IMR-90 (cell line): ENCODE measurements at regions not wholly inside any gene's neighbourhood (a gene's known extent, or its start where the extent isn't known, plus 50 kb on each side); places are given as distances from the start of the nearest gene placed in this dataset.

Source experiments
- ATAC-seq: fragments of 200-7000 bp; cut with Tn5 transposase; 2 replicates; pipeline ENCODE4 v1.9.1; 2020; ENCODE audit warnings: low read depth, mild to moderate bottlenecking, moderate library complexity
- BruUV-seq: library from RNA; stranded (reverse); fragments of 400-500 nt; replicated peaks from 2 replicates; lab custom pipeline; 2021; lab: Mats Ljungman, UMichigan
- CTCF ChIA-PET: fragments of 300-600 bp; formaldehyde crosslinking; extraction: SDS; loops from one replicate; lab custom pipeline; 2021; ENCODE audit warnings: antibody characterized with exemption; lab: Yijun Ruan, JAX
- POLR2A ChIA-PET: fragments of 300-600 bp; sonication (Branson Sonifier 250); formaldehyde crosslinking; loops from one replicate; lab custom pipeline; 2022; ENCODE audit warnings: antibody characterized with exemption; ENCODE audit not compliant: unreplicated experiment; lab: Charles Lee
- DNase-seq: peaks from one replicate; pipeline ENCODE4 v3.0.0; 2013
- H2AFZ ChIP-seq: replicated peaks from 2 replicates; pipeline ENCODE3; 2013; ENCODE audit warnings: low read length, mild to moderate bottlenecking; ENCODE audit not compliant: poor library complexity
- H2AK5ac ChIP-seq: 2 replicates; pipeline ENCODE4 v1.6.1; 2013; ENCODE audit warnings: low read depth, low read length, inconsistent platforms
- H2AK9ac ChIP-seq: replicated peaks from 2 replicates; pipeline ENCODE3; 2013; ENCODE audit warnings: mild to moderate bottlenecking, low read depth, low read length, moderate library complexity; ENCODE audit not compliant: poor library complexity
- H2BK120ac ChIP-seq: 2 replicates; pipeline ENCODE4 v1.6.1; 2013; ENCODE audit warnings: low read depth, low read length, inconsistent platforms
- H2BK15ac ChIP-seq: 3 replicates; pipeline ENCODE4 v1.6.1; 2013; ENCODE audit warnings: low read depth, low read length, inconsistent platforms
- H2BK20ac ChIP-seq: 2 replicates; pipeline ENCODE4 v1.6.1; 2013; ENCODE audit warnings: low read depth, mild to moderate bottlenecking, inconsistent platforms, low read length, moderate library complexity
- H2BK5ac ChIP-seq: 2 replicates; pipeline ENCODE4 v1.6.1; 2013; ENCODE audit warnings: mild to moderate bottlenecking, low read depth, low read length, inconsistent platforms; ENCODE audit not compliant: poor library complexity, severe bottlenecking
- H3K14ac ChIP-seq: replicated peaks from 2 replicates; pipeline ENCODE4 v1.6.1; 2013; ENCODE audit warnings: low read depth, low read length, inconsistent platforms
- H3K18ac ChIP-seq: 2 replicates; pipeline ENCODE4 v1.6.1; 2013; ENCODE audit warnings: low read depth, low read length, control low read depth
- H3K23ac ChIP-seq: 2 replicates; pipeline ENCODE4 v1.6.1; 2013; ENCODE audit warnings: low read depth, low read length, inconsistent platforms
- H3K27ac ChIP-seq: 2 replicates; pipeline ENCODE4 v1.5.1; 2013; ENCODE audit warnings: mild to moderate bottlenecking, control low read depth, low read length; ENCODE audit not compliant: insufficient read depth
- H3K27me3 ChIP-seq: 2 replicates; pipeline ENCODE4 v1.6.1; 2013; ENCODE audit warnings: low read length; ENCODE audit not compliant: control insufficient read depth, insufficient read depth
- H3K36me3 ChIP-seq: 2 replicates; pipeline ENCODE4 v1.6.1; 2013; ENCODE audit warnings: low read length, mixed read lengths; ENCODE audit not compliant: control insufficient read depth, insufficient read depth
- H3K4ac ChIP-seq: 2 replicates; pipeline ENCODE4 v1.6.1; 2013; ENCODE audit warnings: low read depth, low read length, inconsistent platforms
- H3K4me1 ChIP-seq: 2 replicates; pipeline ENCODE4 v1.6.1; 2013; ENCODE audit warnings: low read length, mixed read lengths; ENCODE audit not compliant: control insufficient read depth, insufficient read depth
- H3K4me2 ChIP-seq: 2 replicates; pipeline ENCODE4 v1.6.1; 2013; ENCODE audit warnings: low read depth, mild to moderate bottlenecking, control low read depth, low read length, moderate library complexity
- H3K4me3 ChIP-seq: 2 replicates; pipeline ENCODE4 v1.5.1; 2013; ENCODE audit warnings: low read depth, mild to moderate bottlenecking, control low read depth, low read length, moderate library complexity; ENCODE audit not compliant: insufficient read depth
- H3K56ac ChIP-seq: 2 replicates; pipeline ENCODE4 v1.6.1; 2013; ENCODE audit warnings: low read length, inconsistent platforms; ENCODE audit not compliant: insufficient read depth; ENCODE audit errors: extremely low read depth
- H3K79me1 ChIP-seq, 2 experiments: 2 replicates each; pipeline ENCODE4 v1.6.1; 2013; ENCODE audit warnings: low read length in 2 of 2, inconsistent platforms in 1 of 2, low read depth in 1 of 2
- H3K9ac ChIP-seq: 2 replicates; pipeline ENCODE4 v1.6.1; 2013; ENCODE audit warnings: low read depth, low read length, control low read depth
- H3K9me1 ChIP-seq: 2 replicates; pipeline ENCODE4 v1.6.1; 2013; ENCODE audit warnings: low read length, inconsistent platforms; ENCODE audit not compliant: insufficient read depth
- H3K9me3 ChIP-seq: 2 replicates; pipeline ENCODE4 v1.6.1; 2013; ENCODE audit warnings: low read length; ENCODE audit not compliant: control insufficient read depth, insufficient read depth
- H4K20me1 ChIP-seq: 2 replicates; pipeline ENCODE4 v1.6.1; 2013; ENCODE audit warnings: low read length, inconsistent platforms; ENCODE audit not compliant: insufficient read depth
- H4K5ac ChIP-seq: 2 replicates; pipeline ENCODE4 v1.6.1; 2013; ENCODE audit warnings: mild to moderate bottlenecking, low read depth, low read length, control low read depth
- H4K8ac ChIP-seq, 2 experiments: 2 replicates each; pipeline ENCODE4 v1.6.1; 2013; ENCODE audit warnings: low read depth in 2 of 2, low read length in 2 of 2, control low read depth in 1 of 2, inconsistent platforms in 1 of 2
- H4K91ac ChIP-seq: 2 replicates; pipeline ENCODE4 v1.6.1; 2013; ENCODE audit warnings: low read depth, low read length, inconsistent platforms; ENCODE audit not compliant: insufficient read depth
- CHD1 ChIP-seq: IDR thresholded peaks from 2 replicates; pipeline ENCODE4 v1.6.1; 2012; ENCODE audit warnings: low read depth, low read length, improper control_type of control experiment
- USF2 ChIP-seq: fragments of 150-350 bp; IDR thresholded peaks from 2 replicates; pipeline ENCODE4 v1.6.1; 2017; ENCODE audit warnings: mild to moderate bottlenecking, antibody characterized with exemption, low read length, low read depth
- WGBS, 2 experiments: methylation state at CpG; one replicate each; pipeline versions ENCODE4 v1.1.5 to v1.1.7; 2013; ENCODE audit warnings: missing lambda C conversion rate in 2 of 2; ENCODE audit not compliant: insufficient read length in 1 of 2; ENCODE audit errors: extremely low coverage in 2 of 2; 5-methylcytosine and 5-hydroxymethylcytosine counted together
- dilution Hi-C: fragments of 300-500 bp; cut with HindIII; formaldehyde crosslinking; loops from one replicate; pipeline ENCODE4 v1.14.3; 2018; ENCODE audit warnings: low sequenced_read_pairs; ENCODE audit not compliant: unreplicated experiment
- in situ Hi-C: fragments of 300-500 bp; cut with MboI; formaldehyde crosslinking; loops from 3 replicates; pipeline ENCODE4 v1.14.3; 2019; ENCODE audit warnings: low sequenced_read_pairs, inconsistent platforms, mixed read lengths
- intact Hi-C: fragments of 100-400 bp; cut with micrococcal nuclease; formaldehyde crosslinking; loops from 2 replicates; pipeline ENCODE4 v1.10.0; 2022

- peaks cover 10% of the 10 kb centered on the region; the same call in 1 of the 2 replicates for H3K9me1 ChIP-seq
- H3K79me1 ChIP-seq = peaks cover 0 to 8% of the 10 kb centered on the region in 2 experiments; a peak in 1 of 4 replicates
- H2BK5ac ChIP-seq = no peak overlapping the region
- no TSS peak for BruUV-seq
- H2BK120ac ChIP-seq = no peak overlapping the region
- H3K4me1 ChIP-seq = no peaks in the 10 kb centered on the region
- peaks cover 30% of the 10 kb centered on the region for H3K36me3 ChIP-seq
- ATAC-seq (no peak), DNase-seq (no peak)
- H3K56ac ChIP-seq = no peak overlapping the region
- no peak overlapping the region for H3K23ac ChIP-seq
- H3K18ac ChIP-seq = no peak overlapping the region
- in situ Hi-C loops = no loop called here
- H2AK5ac ChIP-seq = no peak overlapping the region
- no peak overlapping the region for H3K9ac ChIP-seq
- intact Hi-C loops = no loop called here
- H4K91ac ChIP-seq = no peak overlapping the region
- H4K5ac ChIP-seq = no peak overlapping the region
- no peak overlapping the region for H4K8ac ChIP-seq
- H3K4me2 ChIP-seq = no peak overlapping the region
- ChIA-PET CTCF (interaction anchor here (0.7 kb wide), 1 partner anchor 20 kb away, joined by 3 read pairs; no protein-coding TSS in a partner anchor), POLR2A (no interaction called here)
- H3K4ac ChIP-seq = no peak overlapping the region
- no peak overlapping the region for H3K4me3 ChIP-seq
- H3K27ac ChIP-seq = no peak overlapping the region
- H3K9me3 ChIP-seq = no peaks in the 10 kb centered on the region
- H2BK20ac ChIP-seq = no peak overlapping the region
- H2AFZ ChIP-seq = no peak overlapping the region
- H4K20me1 ChIP-seq = peaks cover 4% of the 10 kb centered on the region
- H3K27me3 ChIP-seq = no peaks in the 10 kb centered on the region
- H3K14ac ChIP-seq = no peak overlapping the region
- no peak for TF ChIP-seq USF2
- no peak for TF ChIP-seq CHD1
- no peak overlapping the region for H2AK9ac ChIP-seq
- H2BK15ac ChIP-seq = no peak overlapping the region
- dilution Hi-C loops = no loop called here
- WGBS, 2 experiments = 98% methylated on average over 6 of the region's 12 CpGs; no CpG with 5 or more reads in 1 of the 2 experiments
Measured at GRCh38 chr19:5232798-5233505, 107.7 kb downstream of the PTPRS start.
